ENCODE measurements at regions not wholly inside any gene's neighbourhood (a gene's known extent, or its start where the extent isn't known, plus 50 kb on each side); places are given as distances from the start of the nearest gene placed in this dataset.
A peak's percentile ranks its signal among the peaks of the same experiment; 100 is the strongest.

- no peak overlapping the region for H3K9ac ChIP-seq (ENCODE audit: low read depth in 1 of 2, low read length in 2 of 2)
- peaks cover 6 to 13% of the 10 kb centered on the region in 2 donors for H3K4me1 ChIP-seq (ENCODE audit: control insufficient read depth in 2 of 2, insufficient read depth in 2 of 2, low read length in 2 of 2)
- no peaks in the 10 kb centered on the region for H3K36me3 ChIP-seq (ENCODE audit: control insufficient read depth in 2 of 2, insufficient read depth in 2 of 2, low read length in 2 of 2)
- H3K27ac ChIP-seq (ENCODE audit: low read depth in 2 of 2, low read length in 2 of 2), result peak overlapping the region in 1 of 2 donors; percentile 14
- no peaks in the 10 kb centered on the region for H3K9me3 ChIP-seq (ENCODE audit: control insufficient read depth in 2 of 2, low read length in 2 of 2)
- no peak overlapping the region for H3K4me3 ChIP-seq (ENCODE audit: low read length in 2 of 2)
- H3K27me3 ChIP-seq (ENCODE audit: control insufficient read depth in 2 of 2, insufficient read depth in 2 of 2, low read length in 2 of 2), result no peaks in the 10 kb centered on the region
Measured at GRCh38 chr2:173544641-173545363, 190.1 kb downstream of the CDCA7 start.

- peak overlapping the region in 1 of 2 donors; percentile 14 for H3K27ac ChIP-seq (ENCODE audit: low read depth in 2 of 2, low read length in 2 of 2)
- H3K9me3 ChIP-seq (ENCODE audit: control insufficient read depth in 2 of 2, low read length in 2 of 2), result no peaks in the 10 kb centered on the region
- H3K27me3 ChIP-seq (ENCODE audit: control insufficient read depth in 2 of 2, insufficient read depth in 2 of 2, low read length in 2 of 2), result no peaks in the 10 kb centered on the region
- no peak overlapping the region for H3K4me3 ChIP-seq (ENCODE audit: low read length in 2 of 2)
- H3K4me1 ChIP-seq (ENCODE audit: control insufficient read depth in 2 of 2, insufficient read depth in 2 of 2, low read length in 2 of 2), result peaks cover 6 to 13% of the 10 kb centered on the region in 2 donors
- no peak overlapping the region for H3K9ac ChIP-seq (ENCODE audit: low read depth in 1 of 2, low read length in 2 of 2)
- no peaks in the 10 kb centered on the region for H3K36me3 ChIP-seq (ENCODE audit: control insufficient read depth in 2 of 2, insufficient read depth in 2 of 2, low read length in 2 of 2)
Measured at GRCh38 chr2:173545364-173545763, 190.7 kb downstream of the CDCA7 start.

DNA sequence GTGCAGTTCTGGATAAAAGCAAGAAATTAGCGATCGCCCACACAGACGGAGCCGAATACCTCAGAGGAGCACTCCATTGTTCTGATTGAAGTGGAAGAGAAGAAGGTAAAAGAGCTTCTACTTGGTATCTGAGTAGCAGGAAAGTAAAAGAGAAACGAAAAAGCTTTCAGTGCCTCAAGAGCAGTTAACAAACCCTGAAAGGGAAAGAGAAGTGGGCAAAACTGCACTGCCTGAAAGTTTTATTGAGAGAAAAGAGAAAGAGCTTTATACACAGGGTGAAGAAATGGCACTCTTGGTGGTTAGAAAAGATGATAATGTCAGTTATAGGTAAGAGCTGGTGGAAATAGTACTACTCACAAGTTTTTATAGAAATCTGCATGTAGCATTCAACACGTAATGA is 192.8 kb downstream of the CDCA7 start:
- H3K9me3 ChIP-seq (ENCODE audit: control insufficient read depth in 2 of 2, low read length in 2 of 2), result no peaks in the 10 kb centered on the region
- H3K4me1 ChIP-seq (ENCODE audit: control insufficient read depth in 2 of 2, insufficient read depth in 2 of 2, low read length in 2 of 2), result peaks cover 6 to 17% of the 10 kb centered on the region in 2 donors
- no peak overlapping the region for H3K9ac ChIP-seq (ENCODE audit: low read depth in 1 of 2, low read length in 2 of 2)
- no peaks in the 10 kb centered on the region for H3K27me3 ChIP-seq (ENCODE audit: control insufficient read depth in 2 of 2, insufficient read depth in 2 of 2, low read length in 2 of 2)
- no peak overlapping the region for H3K4me3 ChIP-seq (ENCODE audit: low read length in 2 of 2)
- no peaks in the 10 kb centered on the region for H3K36me3 ChIP-seq (ENCODE audit: control insufficient read depth in 2 of 2, insufficient read depth in 2 of 2, low read length in 2 of 2)
- no peak overlapping the region for H3K27ac ChIP-seq (ENCODE audit: low read depth in 2 of 2, low read length in 2 of 2)

DNA sequence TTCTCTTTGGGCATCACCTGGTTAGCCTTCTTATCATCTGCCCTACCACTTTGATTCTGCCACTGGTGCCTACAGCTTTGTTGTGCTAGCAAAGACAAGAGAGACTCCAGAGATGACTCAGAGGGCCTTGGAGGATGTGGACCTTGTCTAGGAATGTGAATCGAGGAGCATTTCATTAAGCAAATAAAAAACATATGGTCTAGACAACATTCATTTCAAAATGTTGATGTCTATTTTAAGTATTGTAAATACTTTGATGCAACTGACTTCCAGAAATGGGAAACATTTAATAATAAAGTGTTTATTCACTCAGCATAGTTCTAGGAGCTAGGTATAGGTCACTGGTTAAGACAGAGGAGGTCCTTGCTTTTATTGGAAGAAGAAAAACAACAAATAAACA is 195.5 kb downstream of the CDCA7 start:
- no peak overlapping the region for H3K9ac ChIP-seq (ENCODE audit: low read depth in 1 of 2, low read length in 2 of 2)
- peaks cover 10 to 21% of the 10 kb centered on the region in 2 donors for H3K4me1 ChIP-seq (ENCODE audit: control insufficient read depth in 2 of 2, insufficient read depth in 2 of 2, low read length in 2 of 2)
- H3K4me3 ChIP-seq (ENCODE audit: low read length in 2 of 2), result no peak overlapping the region
- no peaks in the 10 kb centered on the region for H3K27me3 ChIP-seq (ENCODE audit: control insufficient read depth in 2 of 2, insufficient read depth in 2 of 2, low read length in 2 of 2)
- H3K9me3 ChIP-seq (ENCODE audit: control insufficient read depth in 2 of 2, low read length in 2 of 2), result no peaks in the 10 kb centered on the region
- H3K27ac ChIP-seq (ENCODE audit: low read depth in 2 of 2, low read length in 2 of 2), result no peak overlapping the region
- no peaks in the 10 kb centered on the region for H3K36me3 ChIP-seq (ENCODE audit: control insufficient read depth in 2 of 2, insufficient read depth in 2 of 2, low read length in 2 of 2)

GRCh38 chr2:173552531-173552930 is 197.9 kb downstream of the CDCA7 start:
- no peaks in the 10 kb centered on the region for H3K27me3 ChIP-seq (ENCODE audit: control insufficient read depth in 2 of 2, insufficient read depth in 2 of 2, low read length in 2 of 2)
- peak overlapping the region; percentile 29 to 56 for H3K4me3 ChIP-seq (ENCODE audit: low read length in 2 of 2)
- peaks cover 5 to 18% of the 10 kb centered on the region in 2 donors for H3K4me1 ChIP-seq (ENCODE audit: control insufficient read depth in 2 of 2, insufficient read depth in 2 of 2, low read length in 2 of 2)
- peak overlapping the region in 1 of 2 donors; percentile 5 for H3K27ac ChIP-seq (ENCODE audit: low read depth in 2 of 2, low read length in 2 of 2)
- H3K36me3 ChIP-seq (ENCODE audit: control insufficient read depth in 2 of 2, insufficient read depth in 2 of 2, low read length in 2 of 2), result no peaks in the 10 kb centered on the region
- no peaks in the 10 kb centered on the region for H3K9me3 ChIP-seq (ENCODE audit: control insufficient read depth in 2 of 2, low read length in 2 of 2)
- no peak overlapping the region for H3K9ac ChIP-seq (ENCODE audit: low read depth in 1 of 2, low read length in 2 of 2)

DNA sequence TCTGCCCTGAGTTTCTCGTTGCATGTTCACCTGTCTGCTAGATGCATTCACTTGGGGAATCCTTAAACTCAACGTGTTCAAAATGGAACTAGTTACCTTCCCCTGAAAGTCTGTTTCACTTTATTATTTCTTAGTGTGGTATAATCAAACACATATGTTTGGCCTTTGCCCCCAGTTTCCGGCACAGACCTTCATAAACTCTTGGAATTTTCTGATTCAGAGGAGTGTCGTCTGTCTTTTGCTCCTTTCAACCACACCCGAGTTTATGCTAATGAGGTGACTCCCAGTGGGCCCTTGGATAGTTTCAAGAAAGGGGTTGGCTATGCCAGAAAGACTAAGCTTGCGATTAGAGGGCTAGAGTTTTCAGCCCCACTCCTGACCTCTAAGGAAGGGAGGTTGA is 198.9 kb downstream of the CDCA7 start:
- Histone ChIP-seq H3K4me1 (ENCODE audit: control insufficient read depth in 2 of 2, insufficient read depth in 2 of 2, low read length in 2 of 2) (peaks cover 5 to 18% of the 10 kb centered on the region in 2 donors), H3K36me3 (ENCODE audit: control insufficient read depth in 2 of 2, insufficient read depth in 2 of 2, low read length in 2 of 2) (no peaks in the 10 kb centered on the region), H3K9ac (ENCODE audit: low read depth in 1 of 2, low read length in 2 of 2) (no peak overlapping the region), H3K27ac (ENCODE audit: low read depth in 2 of 2, low read length in 2 of 2) (peak overlapping the region; percentile 54 to 69), H3K4me3 (ENCODE audit: low read length in 2 of 2) (peak overlapping the region; percentile 56 to 66), H3K27me3 (ENCODE audit: control insufficient read depth in 2 of 2, insufficient read depth in 2 of 2, low read length in 2 of 2) (no peaks in the 10 kb centered on the region), H3K9me3 (ENCODE audit: control insufficient read depth in 2 of 2, low read length in 2 of 2) (no peaks in the 10 kb centered on the region)

DNA sequence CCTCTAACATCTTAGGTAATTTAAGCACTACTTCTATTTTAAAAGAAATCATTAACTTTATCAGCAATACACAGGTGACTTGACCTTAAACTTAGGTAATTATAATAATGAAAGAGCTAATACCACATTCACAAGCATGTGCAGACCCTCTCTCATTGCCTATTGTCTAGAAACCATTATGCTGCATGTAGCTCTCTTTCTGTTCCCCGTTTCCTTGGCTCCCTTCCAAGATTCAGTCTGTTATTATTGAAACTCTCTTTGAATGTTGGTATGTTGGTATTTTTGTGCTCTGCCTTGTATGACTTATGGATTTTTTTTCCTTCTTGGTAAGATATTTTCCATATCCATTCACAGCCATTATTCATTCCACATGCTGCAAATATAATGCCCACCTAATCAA is 201.2 kb downstream of the CDCA7 start:
- H3K4me1 ChIP-seq (ENCODE audit: control insufficient read depth in 2 of 2, insufficient read depth in 2 of 2, low read length in 2 of 2), result peaks cover 5 to 18% of the 10 kb centered on the region in 2 donors
- no peaks in the 10 kb centered on the region for H3K9me3 ChIP-seq (ENCODE audit: control insufficient read depth in 2 of 2, low read length in 2 of 2)
- no peak overlapping the region for H3K27ac ChIP-seq (ENCODE audit: low read depth in 2 of 2, low read length in 2 of 2)
- no peak overlapping the region for H3K4me3 ChIP-seq (ENCODE audit: low read length in 2 of 2)
- no peaks in the 10 kb centered on the region for H3K27me3 ChIP-seq (ENCODE audit: control insufficient read depth in 2 of 2, insufficient read depth in 2 of 2, low read length in 2 of 2)
- no peaks in the 10 kb centered on the region for H3K36me3 ChIP-seq (ENCODE audit: control insufficient read depth in 2 of 2, insufficient read depth in 2 of 2, low read length in 2 of 2)
- no peak overlapping the region for H3K9ac ChIP-seq (ENCODE audit: low read depth in 1 of 2, low read length in 2 of 2)

GRCh38 chr2:173556816-173557215 is 202.1 kb downstream of the CDCA7 start:
- H3K4me1 ChIP-seq (ENCODE audit: control insufficient read depth in 2 of 2, insufficient read depth in 2 of 2, low read length in 2 of 2), result peaks cover 5 to 18% of the 10 kb centered on the region in 2 donors
- H3K27me3 ChIP-seq (ENCODE audit: control insufficient read depth in 2 of 2, insufficient read depth in 2 of 2, low read length in 2 of 2), result no peaks in the 10 kb centered on the region

DNA sequence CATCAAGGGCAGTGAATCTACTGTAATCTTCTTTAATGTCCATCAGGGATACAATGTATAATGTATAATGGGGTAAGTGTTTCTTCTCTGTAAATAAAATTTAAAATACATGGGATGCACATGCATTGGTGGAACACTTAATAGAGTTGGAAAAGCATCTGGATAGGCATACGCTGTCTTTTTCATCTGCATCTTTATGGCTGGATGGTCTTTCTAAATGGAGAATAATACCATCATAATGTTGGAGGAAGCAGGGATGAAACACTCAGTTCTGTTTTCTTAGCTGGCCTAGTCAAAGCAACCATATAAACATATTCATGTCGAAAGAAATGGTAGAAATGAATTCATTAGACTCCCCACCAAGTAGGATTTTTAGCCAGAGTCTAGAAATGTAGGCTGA is 202.8 kb downstream of the CDCA7 start:
- H3K27me3 ChIP-seq (ENCODE audit: control insufficient read depth in 2 of 2, insufficient read depth in 2 of 2, low read length in 2 of 2), result no peaks in the 10 kb centered on the region
- no peak overlapping the region for H3K9ac ChIP-seq (ENCODE audit: low read depth in 1 of 2, low read length in 2 of 2)
- no peak overlapping the region for H3K4me3 ChIP-seq (ENCODE audit: low read length in 2 of 2)
- peaks cover 5 to 14% of the 10 kb centered on the region in 2 donors for H3K4me1 ChIP-seq (ENCODE audit: control insufficient read depth in 2 of 2, insufficient read depth in 2 of 2, low read length in 2 of 2)
- no peaks in the 10 kb centered on the region for H3K36me3 ChIP-seq (ENCODE audit: control insufficient read depth in 2 of 2, insufficient read depth in 2 of 2, low read length in 2 of 2)
- H3K27ac ChIP-seq (ENCODE audit: low read depth in 2 of 2, low read length in 2 of 2), result no peak overlapping the region
- H3K9me3 ChIP-seq (ENCODE audit: control insufficient read depth in 2 of 2, low read length in 2 of 2), result no peaks in the 10 kb centered on the region

More at GRCh38 chr2:173556816-173557215, 202.1 kb downstream of the CDCA7 start:
- Histone ChIP-seq H3K4me3 (ENCODE audit: low read length in 2 of 2) (no peak overlapping the region), H3K36me3 (ENCODE audit: control insufficient read depth in 2 of 2, insufficient read depth in 2 of 2, low read length in 2 of 2) (no peaks in the 10 kb centered on the region), H3K9ac (ENCODE audit: low read depth in 1 of 2, low read length in 2 of 2) (no peak overlapping the region), H3K9me3 (ENCODE audit: control insufficient read depth in 2 of 2, low read length in 2 of 2) (no peaks in the 10 kb centered on the region), H3K27ac (ENCODE audit: low read depth in 2 of 2, low read length in 2 of 2) (no peak overlapping the region)

- no peak overlapping the region for H3K9ac ChIP-seq (ENCODE audit: low read depth in 1 of 2, low read length in 2 of 2)
- no peak overlapping the region for H3K4me3 ChIP-seq (ENCODE audit: low read length in 2 of 2)
- no peak overlapping the region for H3K27ac ChIP-seq (ENCODE audit: low read depth in 2 of 2, low read length in 2 of 2)
- peaks cover 9 to 16% of the 10 kb centered on the region in 2 donors for H3K4me1 ChIP-seq (ENCODE audit: control insufficient read depth in 2 of 2, insufficient read depth in 2 of 2, low read length in 2 of 2)
- no peaks in the 10 kb centered on the region for H3K9me3 ChIP-seq (ENCODE audit: control insufficient read depth in 2 of 2, low read length in 2 of 2)
- H3K36me3 ChIP-seq (ENCODE audit: control insufficient read depth in 2 of 2, insufficient read depth in 2 of 2, low read length in 2 of 2), result no peaks in the 10 kb centered on the region
- no peaks in the 10 kb centered on the region for H3K27me3 ChIP-seq (ENCODE audit: control insufficient read depth in 2 of 2, insufficient read depth in 2 of 2, low read length in 2 of 2)
Measured at GRCh38 chr2:173567493-173567892, 212.8 kb downstream of the CDCA7 start.

Measured in mucosa of rectum (tissue), 2 donors.